Lung (tissue), 9 donors: ENCODE measurements at regions not wholly inside any gene's neighbourhood (a gene's known extent, or its start where the extent isn't known, plus 50 kb on each side); places are given as distances from the start of the nearest gene placed in this dataset.
"Not testable (repeated sequence)": the region's sequence is repeated elsewhere in the genome, so short reads cannot be mapped to it uniquely, and the experiment has no call there.

Source experiments
- ATAC-seq: fragments of 200-7000 bp; cut with Tn5 transposase; one replicate; pipeline ENCODE4 v1.9.1; 2020; ENCODE audit warnings: moderate number of reproducible peaks; ENCODE audit not compliant: insufficient read depth, low FRiP score
- DNase-seq, 3 donors: peaks; one replicate each; pipeline ENCODE4 v3.0.0-alpha.2; 2013 to 2017
- H3K27ac ChIP-seq, 2 donors: one replicate each; pipeline ENCODE4 v1.5.1; 2013; ENCODE audit warnings: mild to moderate bottlenecking in 2 of 2, moderate library complexity in 2 of 2, control low read depth in 1 of 2, inconsistent platforms in 1 of 2, low read depth in 1 of 2, low read length in 1 of 2
- H3K27me3 ChIP-seq, 3 donors: one replicate each; pipeline ENCODE4 v1.5.1; 2013; ENCODE audit warnings: low read length in 2 of 3; ENCODE audit not compliant: control insufficient read depth in 3 of 3, insufficient read depth in 3 of 3
- H3K36me3 ChIP-seq, 4 donors: one replicate each; pipeline ENCODE4 v1.5.1; 2013; ENCODE audit warnings: low read length in 4 of 4, mild to moderate bottlenecking in 1 of 4, moderate library complexity in 1 of 4; ENCODE audit not compliant: control insufficient read depth in 4 of 4, insufficient read depth in 4 of 4
- H3K4me1 ChIP-seq, 5 donors: one replicate each; pipeline ENCODE4 v1.5.1; 2013; ENCODE audit warnings: low read length in 5 of 5, mild to moderate bottlenecking in 2 of 5, moderate library complexity in 1 of 5; ENCODE audit not compliant: control insufficient read depth in 5 of 5, insufficient read depth in 5 of 5
- H3K4me3 ChIP-seq: one replicate; pipeline ENCODE4 v1.5.1; 2013; ENCODE audit warnings: mild to moderate bottlenecking, control low read depth, moderate library complexity
- H3K9ac ChIP-seq, 2 donors: one replicate each; pipeline ENCODE4 v1.5.1; 2013; ENCODE audit warnings: low read length in 2 of 2, control low read depth in 1 of 2; ENCODE audit not compliant: insufficient read depth in 1 of 2
- H3K9me3 ChIP-seq, 4 donors: one replicate each; pipeline ENCODE4 v1.5.1; 2013; ENCODE audit warnings: low read length in 3 of 4, mild to moderate bottlenecking in 1 of 4, moderate library complexity in 1 of 4; ENCODE audit not compliant: control insufficient read depth in 4 of 4, insufficient read depth in 3 of 4
- WGBS, 2 donors: extraction: QIAGEN DNeasy Blood & Tissue Kit; methylation state at CpG; one replicate each; pipeline ENCODE4 v1.1.7; 2013; 5-methylcytosine and 5-hydroxymethylcytosine counted together
- donor health status: Bipolar disorder and iron deficiency.
- donor health status: healthy.
- donor health status: DM: yes; HTN: yes; CAD: no.

DNA sequence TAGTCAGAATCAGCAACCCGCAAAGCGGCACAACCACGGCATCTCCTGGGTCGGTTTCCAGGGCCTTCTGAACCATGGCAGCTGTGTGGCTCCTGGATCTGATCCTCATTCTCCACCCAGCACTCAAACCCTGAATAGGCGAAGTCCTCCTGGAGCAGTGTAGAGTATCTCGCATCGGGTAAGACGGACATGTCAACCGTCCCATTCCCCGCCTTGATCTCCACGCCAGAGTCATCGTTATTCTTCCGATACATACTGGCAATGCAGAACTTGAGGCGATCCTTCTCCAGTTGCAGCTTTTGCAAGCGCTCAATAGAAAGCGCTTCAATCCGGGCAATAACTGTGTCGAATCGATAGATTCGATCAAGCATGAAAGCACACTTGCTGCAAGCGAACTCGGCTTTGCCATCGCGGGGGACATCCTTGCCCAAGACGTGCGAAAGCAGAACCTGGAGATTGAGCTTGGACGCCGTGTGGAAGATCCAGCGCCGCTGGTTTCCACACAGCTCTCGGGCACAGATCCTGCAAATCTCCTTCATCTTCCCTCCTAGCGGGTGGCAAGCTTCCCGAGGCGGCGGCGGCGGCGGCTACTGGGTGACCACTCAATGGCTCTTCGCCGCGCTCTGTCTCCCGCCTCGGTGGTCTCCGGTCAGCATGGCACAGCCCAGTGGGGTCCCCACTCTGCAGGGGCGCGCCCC is 142.9 kb downstream of the NBPF8 start:
- ATAC-seq (peak; percentile 2), DNase-seq (peak; percentile 10 to 29 (median 19))
- 0 to 1% methylated on average over 17 to 19 of the region's 46 CpGs for WGBS, 2 donors
- H3K4me3 ChIP-seq, H3K4me1 ChIP-seq, H3K9me3 ChIP-seq, H3K27ac ChIP-seq, H3K36me3 ChIP-seq, H3K27me3 ChIP-seq: not testable (repeated sequence)
- H3K9ac ChIP-seq = peak overlapping the region in 1 of 2 donors; percentile 42

DNA sequence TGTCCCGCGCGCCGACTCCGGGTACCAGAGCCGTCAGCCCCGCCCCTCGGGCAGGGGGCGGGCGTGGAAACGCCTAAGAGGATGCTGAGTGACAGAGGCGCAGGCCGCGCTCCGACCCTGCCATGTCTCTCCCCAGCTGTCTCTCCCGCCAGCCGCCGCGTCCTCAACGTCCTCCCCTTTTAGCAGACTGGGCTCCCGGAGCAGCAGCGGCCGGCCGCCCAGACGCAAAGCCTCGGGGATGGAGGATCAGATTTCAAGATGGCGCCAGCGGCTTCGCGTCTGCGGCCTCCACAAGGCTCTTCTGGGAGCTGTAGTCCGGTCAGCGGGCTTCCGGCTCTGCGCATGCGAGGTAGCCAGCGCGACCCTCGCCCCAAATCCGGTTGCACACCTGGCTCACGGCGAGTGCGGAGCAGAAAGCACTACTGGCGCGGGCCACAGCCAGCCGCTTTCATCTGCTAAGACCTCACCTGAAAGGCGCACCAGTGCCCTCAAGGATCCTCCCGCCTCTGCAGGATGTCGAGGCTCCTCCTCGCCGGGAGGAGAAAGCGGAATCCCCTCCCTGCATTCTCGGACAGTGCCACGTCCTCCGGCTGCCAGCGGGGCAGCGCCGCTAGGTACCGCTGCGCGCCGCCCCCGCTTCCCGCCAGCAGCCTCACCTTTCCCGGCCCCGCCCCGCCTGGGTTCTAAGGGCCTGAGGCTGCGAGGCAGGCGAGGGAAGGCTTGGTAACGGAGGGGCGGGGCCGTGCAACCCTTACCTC is 143.6 kb downstream of the NBPF8 start:
- H3K9me3 ChIP-seq, H3K9ac ChIP-seq, H3K36me3 ChIP-seq, H3K27me3 ChIP-seq, H3K4me1 ChIP-seq: not testable (repeated sequence)
- ATAC-seq = peak; percentile 89
- H3K27ac ChIP-seq = peak overlapping the region; percentile 75 to 83
- 1% methylated on average over 26 to 45 of the region's 72 CpGs for WGBS, 2 donors
- DNase-seq = peak; percentile 79 to 84 (median 84)
- H3K4me3 ChIP-seq = peak overlapping the region; percentile 31

DNA sequence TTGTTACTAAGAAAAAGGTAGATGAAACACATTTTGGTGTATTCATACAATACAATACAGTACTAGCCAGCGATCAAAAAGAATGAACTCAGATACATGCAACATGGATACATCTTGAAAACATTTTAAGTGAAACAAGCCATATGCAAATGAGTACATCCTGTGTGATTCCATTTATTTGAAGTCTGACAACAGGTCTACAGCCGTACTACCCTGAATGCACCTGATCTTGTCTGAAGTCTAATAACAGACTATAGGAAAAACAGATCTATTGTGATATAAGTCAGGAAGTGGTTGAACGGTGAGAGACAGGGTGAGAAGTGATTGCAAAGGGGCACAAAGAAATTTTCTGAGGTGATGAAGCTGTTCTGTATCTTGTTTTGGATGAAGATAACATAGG is 146.9 kb downstream of the NBPF8 start:
- H3K9me3 ChIP-seq, H3K4me1 ChIP-seq, H3K4me3 ChIP-seq, H3K36me3 ChIP-seq, H3K9ac ChIP-seq, H3K27ac ChIP-seq, ATAC-seq, H3K27me3 ChIP-seq, DNase-seq: not testable (repeated sequence)
- WGBS, 2 donors = 58 to 69% methylated on average over 3 of the region's 3 CpGs

DNA sequence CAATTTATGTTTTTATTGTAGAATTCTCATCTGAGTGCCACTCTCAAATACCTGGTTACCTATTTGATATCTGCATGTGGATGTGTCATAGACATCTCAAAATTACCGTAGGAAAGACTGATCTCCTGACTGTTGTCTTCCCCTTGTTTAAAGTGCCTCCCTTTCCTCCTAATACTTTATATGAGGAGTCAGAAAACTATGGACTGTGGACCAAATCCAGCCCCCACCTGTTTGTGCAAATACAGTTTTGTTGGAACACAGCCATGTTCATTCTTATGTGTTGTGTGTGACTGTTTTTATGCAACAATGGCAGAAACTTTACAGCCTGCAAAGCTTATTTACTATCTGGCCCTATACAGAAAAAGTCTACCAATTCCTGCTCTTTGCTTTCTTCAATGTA is 150.6 kb downstream of the NBPF8 start:
- not testable (repeated sequence) for H3K27ac ChIP-seq, H3K4me3 ChIP-seq, H3K9me3 ChIP-seq, DNase-seq, H3K9ac ChIP-seq, H3K27me3 ChIP-seq, H3K4me1 ChIP-seq, H3K36me3 ChIP-seq, ATAC-seq
- WGBS, 2 donors = no CpG with 5 or more reads among the region's 1 CpG

DNA sequence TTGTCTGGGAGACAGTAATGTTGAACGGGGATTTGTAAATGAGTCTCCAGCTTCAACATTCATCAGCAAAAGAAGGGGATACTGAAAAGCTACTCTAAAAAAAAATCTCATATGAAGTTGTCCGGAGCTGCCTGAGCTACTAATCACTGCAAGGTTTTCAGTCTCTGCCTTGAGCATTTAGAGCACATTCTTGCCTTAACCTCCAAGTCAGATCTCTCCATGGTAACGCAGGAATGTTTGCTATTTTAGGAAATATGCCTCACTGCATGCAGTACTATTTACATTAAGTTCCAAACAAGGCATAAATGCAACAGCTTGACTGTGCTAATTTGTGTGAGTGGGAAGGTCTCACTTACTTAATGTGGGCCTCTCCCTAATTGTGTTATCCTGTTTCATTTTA is 152.8 kb downstream of the NBPF8 start:
- DNase-seq, H3K4me3 ChIP-seq, H3K9ac ChIP-seq, H3K36me3 ChIP-seq, H3K4me1 ChIP-seq, H3K9me3 ChIP-seq, H3K27ac ChIP-seq, H3K27me3 ChIP-seq, ATAC-seq: not testable (repeated sequence)
- WGBS, 2 donors = no CpG with 5 or more reads among the region's 3 CpGs

DNA sequence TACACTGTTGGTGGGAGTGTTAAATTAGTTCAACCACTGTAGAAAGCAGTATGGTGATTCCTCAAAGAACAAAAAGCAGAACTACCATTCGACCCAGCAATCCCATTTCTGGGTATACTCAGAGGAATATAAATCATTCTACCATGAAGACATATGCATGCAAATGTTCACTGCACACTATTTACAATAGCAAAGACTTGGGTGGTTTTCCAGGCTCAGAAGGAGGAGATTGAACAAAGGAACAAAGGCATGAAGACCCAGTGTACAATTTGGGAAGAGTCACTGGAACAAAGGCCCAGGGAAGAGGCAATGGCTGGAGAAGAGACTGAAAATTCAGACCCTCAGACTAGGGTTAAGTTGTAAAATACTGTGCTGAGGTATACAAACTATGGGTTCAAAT is 148.5 kb upstream of the NBPF26 start:
- WGBS, 2 donors = no CpG with 5 or more reads among the region's 1 CpG
- DNase-seq, ATAC-seq, H3K27me3 ChIP-seq, H3K9ac ChIP-seq, H3K4me3 ChIP-seq, H3K36me3 ChIP-seq, H3K27ac ChIP-seq, H3K9me3 ChIP-seq, H3K4me1 ChIP-seq: not testable (repeated sequence)

DNA sequence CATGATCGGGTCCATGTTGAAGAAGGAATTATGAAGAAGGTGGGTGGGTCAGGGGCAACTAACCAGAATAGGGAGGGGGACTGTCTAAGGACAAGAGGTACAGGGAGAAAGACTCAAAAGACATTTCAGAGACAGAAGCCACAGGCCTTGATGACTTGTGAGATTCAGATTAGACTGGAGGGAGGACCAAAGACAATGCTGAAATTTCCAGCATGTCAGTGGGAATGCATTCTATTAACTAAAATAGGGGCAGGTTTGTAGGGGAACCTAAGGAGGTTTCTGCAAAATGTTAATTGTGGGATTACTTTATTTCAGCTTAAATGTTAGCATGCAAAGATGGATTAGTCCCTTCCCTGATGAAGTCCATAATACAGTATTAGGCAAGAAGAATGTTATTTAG is 141.6 kb upstream of the NBPF26 start:
- not testable (repeated sequence) for DNase-seq, H3K27ac ChIP-seq, H3K36me3 ChIP-seq, H3K9me3 ChIP-seq, H3K4me1 ChIP-seq, H3K4me3 ChIP-seq, H3K9ac ChIP-seq, ATAC-seq, H3K27me3 ChIP-seq
- no CpG with 5 or more reads among the region's 1 CpG for WGBS, 2 donors

DNA sequence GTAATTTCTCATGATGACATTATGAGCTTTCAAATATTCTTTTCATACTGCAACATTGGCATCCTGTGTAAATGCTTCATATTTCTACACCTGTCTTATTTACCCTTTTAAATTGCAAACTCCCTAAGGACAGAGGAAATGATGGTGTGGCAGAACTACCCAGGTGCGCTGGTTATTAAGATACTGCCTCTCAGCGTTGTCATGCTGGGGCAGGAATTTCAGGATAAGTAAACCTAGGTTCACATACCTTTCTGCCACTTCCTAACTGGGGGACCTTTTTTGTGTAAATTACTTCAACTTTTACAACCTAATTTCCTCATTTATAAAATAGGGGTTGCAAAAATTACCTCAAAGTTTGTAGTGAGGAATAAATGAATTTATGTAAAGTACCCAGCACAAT is 137.7 kb upstream of the NBPF26 start:
- not testable (repeated sequence) for H3K4me1 ChIP-seq
- no CpG with 5 or more reads among the region's 2 CpGs for WGBS, 2 donors

More for the DNA sequence above, 137.7 kb upstream of the NBPF26 start:
- ATAC-seq, H3K36me3 ChIP-seq, H3K9me3 ChIP-seq, DNase-seq, H3K27me3 ChIP-seq, H3K9ac ChIP-seq, H3K4me3 ChIP-seq, H3K27ac ChIP-seq: not testable (repeated sequence)
